K562 (cell line): ENCODE measurements at regions not wholly inside any gene's neighbourhood (a gene's known extent, or its start where the extent isn't known, plus 50 kb on each side); places are given as distances from the start of the nearest gene placed in this dataset.

Source experiments
- ATAC-seq: fragments of 200-7000 bp; cut with Tn5 transposase; 3 replicates; pipeline ENCODE4 v1.9.1; 2020; ENCODE audit warnings: moderate library complexity
- BruUV-seq: library from RNA; stranded (reverse); fragments of 400-500 nt; replicated peaks from 2 replicates; lab custom pipeline; 2021; lab: Mats Ljungman, UMichigan
- CTCF ChIA-PET: fragments of 300-600 bp; formaldehyde crosslinking; extraction: SDS; loops from one replicate; lab custom pipeline; 2021; ENCODE audit warnings: low intra/inter-chr PET ratio; lab: Yijun Ruan, JAX
- POLR2A ChIA-PET: fragments of 300-600, 350-650 bp; sonication (Branson Sonifier 250); formaldehyde crosslinking; extraction: SDS; loops from one replicate; lab custom pipeline; 2021; ENCODE audit warnings: antibody characterized with exemption, inconsistent platforms; lab: Yijun Ruan, JAX
- DNase-seq, 4 experiments: peaks; one replicate each; pipeline versions ENCODE4 v3.0.0 to v3.0.0-alpha.2; 2011 to 2018; ENCODE audit warnings: low spot score in 3 of 4, mixed read lengths in 3 of 4; ENCODE audit errors: extremely low read depth in 1 of 4
- FAIRE-seq: peaks from 2 replicates; lab custom pipeline; 2011; peaks lifted over from hg19 to GRCh38; lab: Jason Lieb, UNC
- H2AFZ ChIP-seq: 2 replicates; pipeline ENCODE4 v1.6.0; 2011; ENCODE audit warnings: low read depth, low read length, control low read depth, inconsistent platforms
- H3K27ac ChIP-seq: fragments of 200-600 bp; 3 replicates; pipeline ENCODE4 v1.8.0; 2011; ENCODE audit warnings: low read depth, mild to moderate bottlenecking, control low read depth, inconsistent platforms, low read length, moderate library complexity, mixed read lengths; ENCODE audit errors: extremely low read depth
- H3K27me3 ChIP-seq, 2 experiments: fragments of 300-600 bp in 1 of 2; 2 replicates in 1 of 2; 3 replicates in 1 of 2; pipeline versions ENCODE4 v1.6.0 to v1.8.0; 2011; ENCODE audit warnings: inconsistent platforms in 2 of 2, low read length in 2 of 2, mild to moderate bottlenecking in 1 of 2, mixed read lengths in 1 of 2, moderate library complexity in 1 of 2; ENCODE audit not compliant: control insufficient read depth in 2 of 2, insufficient read depth in 2 of 2
- H3K36me3 ChIP-seq: fragments of 300-600 bp; 3 replicates; pipeline ENCODE4 v1.8.0; 2011; ENCODE audit warnings: mild to moderate bottlenecking, low read length, inconsistent platforms; ENCODE audit not compliant: control insufficient read depth, insufficient read depth
- H3K4me1 ChIP-seq, 2 experiments: fragments of 200-600 bp in 1 of 2; replicated peaks in 1 of 2; 2 replicates in 1 of 2; 3 replicates in 1 of 2; pipeline versions ENCODE4 v1.5.1 to v1.8.0; 2011; ENCODE audit warnings: inconsistent platforms in 2 of 2, low read length in 2 of 2, mild to moderate bottlenecking in 1 of 2, mixed read lengths in 1 of 2, moderate library complexity in 1 of 2; ENCODE audit not compliant: control insufficient read depth in 2 of 2, insufficient read depth in 2 of 2
- H3K4me2 ChIP-seq: 2 replicates; pipeline ENCODE4 v1.6.1; 2011; ENCODE audit warnings: low read length, control low read depth, inconsistent platforms, mixed read lengths; ENCODE audit not compliant: insufficient read depth
- H3K4me3 ChIP-seq: fragments of 200-600 bp; sonication (generic), shearing (Covaris generic); 2 replicates; pipeline ENCODE4 v1.5.1; 2016; ENCODE audit warnings: control low read depth, inconsistent platforms
- H3K79me2 ChIP-seq: fragments of 200-600 bp; 3 replicates; pipeline ENCODE4 v1.8.0; 2011; ENCODE audit warnings: low read length, inconsistent platforms; ENCODE audit not compliant: control insufficient read depth, insufficient read depth
- H3K9ac ChIP-seq, 2 experiments: 2 replicates each; pipeline versions ENCODE4 v1.6.0 to v1.6.1; 2011; ENCODE audit warnings: low read depth in 2 of 2, low read length in 2 of 2, control low read depth in 1 of 2, inconsistent platforms in 1 of 2, mild to moderate bottlenecking in 1 of 2, mixed read lengths in 1 of 2; ENCODE audit not compliant: insufficient read depth in 1 of 2
- H3K9me1 ChIP-seq: one replicate; pipeline ENCODE4 v1.6.0; 2011; ENCODE audit warnings: inconsistent platforms, mild to moderate bottlenecking, low read length, moderate library complexity; ENCODE audit not compliant: control insufficient read depth, insufficient read depth
- H3K9me3 ChIP-seq: replicated peaks from 2 replicates; pipeline ENCODE4 v1.5.1; 2011; ENCODE audit warnings: low read depth, low read length, inconsistent platforms; ENCODE audit not compliant: control insufficient read depth, insufficient read depth
- H4K20me1 ChIP-seq: replicated peaks from 2 replicates; pipeline ENCODE4 v1.6.1; 2011; ENCODE audit warnings: low read length, inconsistent platforms, mixed read lengths; ENCODE audit not compliant: control insufficient read depth, insufficient read depth
- ARNT ChIP-seq, 2 experiments: fragments of 450-650 bp; IDR thresholded peaks; 2 replicates each; pipeline ENCODE4 v1.6.1; 2016; ENCODE audit warnings: mild to moderate bottlenecking in 1 of 2
- CCNT2 ChIP-seq: IDR thresholded peaks from 2 replicates; pipeline ENCODE4 v1.6.1; 2011; ENCODE audit warnings: borderline replicate concordance, low read depth, mild to moderate bottlenecking, moderate library complexity, mixed read lengths, low read length; ENCODE audit not compliant: insufficient read length; ENCODE audit errors: extremely low read depth
- HOXB6 ChIP-seq: fragments of 250-450 bp; sonication (Bioruptor Pico); IDR thresholded peaks from 2 replicates; pipeline ENCODE4 v1.5.1; 2022; ENCODE audit warnings: mild to moderate bottlenecking, borderline replicate concordance
- LARP7 ChIP-seq: fragments of 450-650 bp; IDR thresholded peaks from 2 replicates; pipeline ENCODE4 v1.6.1; 2016
- MYBL2 ChIP-seq, 2 experiments: fragments of 450-650 bp in 1 of 2; sonication (generic) in 1 of 2; formaldehyde crosslinking in 1 of 2; IDR thresholded peaks; 2 replicates each; pipeline versions ENCODE4 v1.6.1 to v1.8.1; 2017 to 2022; ENCODE audit warnings: borderline replicate concordance in 1 of 2, inconsistent platforms in 1 of 2, low read depth in 1 of 2, mild to moderate bottlenecking in 1 of 2, missing genetic modification reagents in 1 of 2, moderate library complexity in 1 of 2
- POLR2A ChIP-seq: fragments of 450-650 bp; conservative IDR thresholded peaks from 2 replicates; pipeline ENCODE4 v1.6.1; 2016
- RBM39 ChIP-seq: fragments of 200-400 bp; formaldehyde crosslinking; optimal IDR thresholded peaks from 2 replicates; pipeline ENCODE3; 2018; ENCODE audit warnings: low read depth, low read length
- RFX7 ChIP-seq: fragments of 250-450 bp; sonication (Bioruptor Pico); IDR thresholded peaks from 2 replicates; pipeline ENCODE4 v1.5.1; 2021; ENCODE audit warnings: mild to moderate bottlenecking
- SLC30A9 ChIP-seq: fragments of 250-450 bp; sonication (Bioruptor Pico); IDR thresholded peaks from 2 replicates; pipeline ENCODE4 v1.8.0; 2022; ENCODE audit warnings: mild to moderate bottlenecking, moderate library complexity
- SNRNP70 ChIP-seq: fragments of 200-400 bp; formaldehyde crosslinking; optimal IDR thresholded peaks from 2 replicates; pipeline ENCODE3; 2017; ENCODE audit warnings: low read depth, low read length
- ZBTB17 ChIP-seq: fragments of 450-650 bp; formaldehyde crosslinking; IDR thresholded peaks from 2 replicates; pipeline ENCODE4 v1.4.0; 2020; ENCODE audit warnings: mild to moderate bottlenecking
- ZC3H8 ChIP-seq: fragments of 450-650 bp; IDR thresholded peaks from 2 replicates; pipeline ENCODE4 v1.6.1; 2017
- ZNF280A ChIP-seq: fragments of 450-650 bp; IDR thresholded peaks from 2 replicates; pipeline ENCODE4 v1.6.1; 2018; ENCODE audit warnings: mild to moderate bottlenecking, low read depth; ENCODE audit not compliant: partially characterized antibody
- ZNF76 ChIP-seq: fragments of 250-450 bp; sonication (Bioruptor Pico); IDR thresholded peaks from 2 replicates; pipeline ENCODE4 v1.4.0; 2020; ENCODE audit warnings: mild to moderate bottlenecking, moderate library complexity, borderline replicate concordance
- ZNF77 ChIP-seq: fragments of 250-450 bp; sonication (Bioruptor Pico); IDR thresholded peaks from 2 replicates; pipeline ENCODE4 v1.5.0; 2020
- WGBS: fragments of 100-300 bp; shearing (Covaris generic); methylation state at CpG from one replicate; pipeline ENCODE4 v1.1.6; 2016; ENCODE audit warnings: low coverage, mixed read lengths; ENCODE audit not compliant: insufficient coverage; ENCODE audit errors: missing lambda C conversion rate; 5-methylcytosine and 5-hydroxymethylcytosine counted together
- in situ Hi-C: fragments of 300-500 bp; cut with MboI; formaldehyde crosslinking; loops from 4 replicates; pipeline ENCODE4 v1.15.0; 2018; ENCODE audit warnings: inconsistent platforms, mixed read lengths
- intact Hi-C: fragments of 100-400 bp; cut with micrococcal nuclease; formaldehyde crosslinking; loops from 2 replicates; pipeline ENCODE4 v1.14.2; 2022
- TF ChIP-seq, protein P1 (sequence below): IDR thresholded peaks from 2 replicates; pipeline ENCODE4 v1.6.1; 2011; ENCODE audit warnings: borderline replicate concordance, low read depth, mild to moderate bottlenecking, moderate library complexity, low read length; ENCODE audit not compliant: insufficient read depth, poor library complexity, severe bottlenecking
- TF ChIP-seq, protein P2 (sequence below): sonication (generic); formaldehyde crosslinking; IDR thresholded peaks from 2 replicates; pipeline ENCODE4 v1.9.0; 2022; ENCODE audit warnings: mild to moderate bottlenecking, missing genetic modification reagents
- TF ChIP-seq, protein P3 (sequence below): fragments of 250-450 bp; sonication (Bioruptor Pico); IDR thresholded peaks from 2 replicates; pipeline ENCODE4 v1.8.0; 2021; ENCODE audit warnings: mild to moderate bottlenecking, moderate library complexity

- no peaks in the 10 kb centered on the region for H3K9me3 ChIP-seq
- H3K9me1 ChIP-seq, result no peaks in the 10 kb centered on the region
- no peaks in the 10 kb centered on the region for H4K20me1 ChIP-seq
- no peak overlapping the region for H3K4me2 ChIP-seq
- no peaks in the 10 kb centered on the region for H3K36me3 ChIP-seq
- in situ Hi-C loops, result no loop called here
- H3K4me3 ChIP-seq, result no peak overlapping the region
- no peak for DNase-seq
- intact Hi-C loops, result no loop called here
- no peak for TF ChIP-seq SNRNP70
- TF ChIP-seq SLC30A9 (CRISPR knock-in tag), result no peak
- no peak for TF ChIP-seq HOXB6 (CRISPR knock-in tag)
- TF ChIP-seq POLR2A, result no peak
- no peak for TF ChIP-seq MYBL2 (IDR thresholded peaks at IDR 0.05; ENCODE audit: low read depth)
- TF ChIP-seq MYBL2 (CRISPR knock-in tag; IDR thresholded peaks at IDR 0.05; ENCODE audit: borderline replicate concordance), result no peak
- TF ChIP-seq, protein P1, sequence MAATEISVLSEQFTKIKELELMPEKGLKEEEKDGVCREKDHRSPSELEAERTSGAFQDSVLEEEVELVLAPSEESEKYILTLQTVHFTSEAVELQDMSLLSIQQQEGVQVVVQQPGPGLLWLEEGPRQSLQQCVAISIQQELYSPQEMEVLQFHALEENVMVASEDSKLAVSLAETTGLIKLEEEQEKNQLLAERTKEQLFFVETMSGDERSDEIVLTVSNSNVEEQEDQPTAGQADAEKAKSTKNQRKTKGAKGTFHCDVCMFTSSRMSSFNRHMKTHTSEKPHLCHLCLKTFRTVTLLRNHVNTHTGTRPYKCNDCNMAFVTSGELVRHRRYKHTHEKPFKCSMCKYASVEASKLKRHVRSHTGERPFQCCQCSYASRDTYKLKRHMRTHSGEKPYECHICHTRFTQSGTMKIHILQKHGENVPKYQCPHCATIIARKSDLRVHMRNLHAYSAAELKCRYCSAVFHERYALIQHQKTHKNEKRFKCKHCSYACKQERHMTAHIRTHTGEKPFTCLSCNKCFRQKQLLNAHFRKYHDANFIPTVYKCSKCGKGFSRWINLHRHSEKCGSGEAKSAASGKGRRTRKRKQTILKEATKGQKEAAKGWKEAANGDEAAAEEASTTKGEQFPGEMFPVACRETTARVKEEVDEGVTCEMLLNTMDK, result no peak
- no peak for TF ChIP-seq CCNT2
- TF ChIP-seq ZNF280A, result no peak
- TF ChIP-seq RBM39, result no peak
- no peak for TF ChIP-seq LARP7
- no peak for TF ChIP-seq ZNF77 (CRISPR knock-in tag)
- no peak for TF ChIP-seq ZC3H8
- TF ChIP-seq ZNF76, result no peak
- TF ChIP-seq, protein P2, sequence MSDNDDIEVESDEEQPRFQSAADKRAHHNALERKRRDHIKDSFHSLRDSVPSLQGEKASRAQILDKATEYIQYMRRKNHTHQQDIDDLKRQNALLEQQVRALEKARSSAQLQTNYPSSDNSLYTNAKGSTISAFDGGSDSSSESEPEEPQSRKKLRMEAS (CRISPR knock-in tag), result no peak
- TF ChIP-seq, protein P3, sequence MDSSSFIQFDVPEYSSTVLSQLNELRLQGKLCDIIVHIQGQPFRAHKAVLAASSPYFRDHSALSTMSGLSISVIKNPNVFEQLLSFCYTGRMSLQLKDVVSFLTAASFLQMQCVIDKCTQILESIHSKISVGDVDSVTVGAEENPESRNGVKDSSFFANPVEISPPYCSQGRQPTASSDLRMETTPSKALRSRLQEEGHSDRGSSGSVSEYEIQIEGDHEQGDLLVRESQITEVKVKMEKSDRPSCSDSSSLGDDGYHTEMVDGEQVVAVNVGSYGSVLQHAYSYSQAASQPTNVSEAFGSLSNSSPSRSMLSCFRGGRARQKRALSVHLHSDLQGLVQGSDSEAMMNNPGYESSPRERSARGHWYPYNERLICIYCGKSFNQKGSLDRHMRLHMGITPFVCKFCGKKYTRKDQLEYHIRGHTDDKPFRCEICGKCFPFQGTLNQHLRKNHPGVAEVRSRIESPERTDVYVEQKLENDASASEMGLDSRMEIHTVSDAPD (CRISPR knock-in tag), result no peak
- no peak for TF ChIP-seq RFX7 (CRISPR knock-in tag)
- TF ChIP-seq ZBTB17 (CRISPR knock-in tag), result no peak
- TF ChIP-seq ARNT (IDR thresholded peaks at IDR 0.05), result no peak
- ChIA-PET CTCF (no interaction called here), POLR2A (no interaction called here)
- H2AFZ ChIP-seq, result no peak overlapping the region
- ATAC-seq, result no peak
- H3K79me2 ChIP-seq, result no peaks in the 10 kb centered on the region
- no peak overlapping the region for H3K9ac ChIP-seq
- 9% methylated on average over 6 of the region's 7 CpGs for WGBS
- no peaks in the 10 kb centered on the region for H3K4me1 ChIP-seq
- no peak for FAIRE-seq
- H3K27me3 ChIP-seq, result peaks cover 0 to 2% of the 10 kb centered on the region in 2 experiments; a peak in 2 of 5 replicates
- H3K27ac ChIP-seq, result no peak overlapping the region
- no TSS peak for BruUV-seq
Observed at GRCh38 chr10:113979409-113979808, 64.3 kb upstream of the ADRB1 start.
